ENCODE measurements at regions not wholly inside any gene's neighbourhood (a gene's known extent, or its start where the extent isn't known, plus 50 kb on each side); places are given as distances from the start of the nearest gene placed in this dataset.

DNA sequence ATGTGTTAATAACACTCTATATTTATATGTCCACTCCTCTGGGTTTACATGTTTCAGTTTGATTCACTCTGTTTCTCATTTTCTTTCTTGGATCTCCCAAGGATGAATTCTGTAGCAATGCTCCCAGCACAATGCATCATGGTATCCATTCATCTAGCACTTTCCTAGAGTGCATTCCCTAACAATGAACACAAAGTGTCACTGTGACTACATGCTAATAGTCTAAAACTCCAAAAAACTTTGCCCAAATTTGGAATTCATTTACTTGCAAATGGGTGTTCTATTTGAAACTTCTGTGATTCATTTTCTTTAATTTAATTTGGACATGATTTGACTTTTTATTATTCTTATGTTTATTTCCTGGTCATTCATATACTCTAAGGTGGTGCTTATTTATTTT is 286.3 kb downstream of the POU4F1 start:
- Histone ChIP-seq H3K27ac (no peak overlapping the region), H3K27me3 (no peaks in the 10 kb centered on the region), H3K9me3 (no peaks in the 10 kb centered on the region), H3K36me3 (no peaks in the 10 kb centered on the region), H3K4me3 (no peak overlapping the region), H3K4me1 (no peaks in the 10 kb centered on the region)
- TF ChIP-seq, protein P1, sequence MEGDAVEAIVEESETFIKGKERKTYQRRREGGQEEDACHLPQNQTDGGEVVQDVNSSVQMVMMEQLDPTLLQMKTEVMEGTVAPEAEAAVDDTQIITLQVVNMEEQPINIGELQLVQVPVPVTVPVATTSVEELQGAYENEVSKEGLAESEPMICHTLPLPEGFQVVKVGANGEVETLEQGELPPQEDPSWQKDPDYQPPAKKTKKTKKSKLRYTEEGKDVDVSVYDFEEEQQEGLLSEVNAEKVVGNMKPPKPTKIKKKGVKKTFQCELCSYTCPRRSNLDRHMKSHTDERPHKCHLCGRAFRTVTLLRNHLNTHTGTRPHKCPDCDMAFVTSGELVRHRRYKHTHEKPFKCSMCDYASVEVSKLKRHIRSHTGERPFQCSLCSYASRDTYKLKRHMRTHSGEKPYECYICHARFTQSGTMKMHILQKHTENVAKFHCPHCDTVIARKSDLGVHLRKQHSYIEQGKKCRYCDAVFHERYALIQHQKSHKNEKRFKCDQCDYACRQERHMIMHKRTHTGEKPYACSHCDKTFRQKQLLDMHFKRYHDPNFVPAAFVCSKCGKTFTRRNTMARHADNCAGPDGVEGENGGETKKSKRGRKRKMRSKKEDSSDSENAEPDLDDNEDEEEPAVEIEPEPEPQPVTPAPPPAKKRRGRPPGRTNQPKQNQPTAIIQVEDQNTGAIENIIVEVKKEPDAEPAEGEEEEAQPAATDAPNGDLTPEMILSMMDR (IDR thresholded peaks at IDR 0.05), result peak in 2 of 4 experiments; percentile 26 to 42
- no peak for TF ChIP-seq POLR2A (IDR thresholded peaks at IDR 0.05)
- ATAC-seq, result no peak

DNA sequence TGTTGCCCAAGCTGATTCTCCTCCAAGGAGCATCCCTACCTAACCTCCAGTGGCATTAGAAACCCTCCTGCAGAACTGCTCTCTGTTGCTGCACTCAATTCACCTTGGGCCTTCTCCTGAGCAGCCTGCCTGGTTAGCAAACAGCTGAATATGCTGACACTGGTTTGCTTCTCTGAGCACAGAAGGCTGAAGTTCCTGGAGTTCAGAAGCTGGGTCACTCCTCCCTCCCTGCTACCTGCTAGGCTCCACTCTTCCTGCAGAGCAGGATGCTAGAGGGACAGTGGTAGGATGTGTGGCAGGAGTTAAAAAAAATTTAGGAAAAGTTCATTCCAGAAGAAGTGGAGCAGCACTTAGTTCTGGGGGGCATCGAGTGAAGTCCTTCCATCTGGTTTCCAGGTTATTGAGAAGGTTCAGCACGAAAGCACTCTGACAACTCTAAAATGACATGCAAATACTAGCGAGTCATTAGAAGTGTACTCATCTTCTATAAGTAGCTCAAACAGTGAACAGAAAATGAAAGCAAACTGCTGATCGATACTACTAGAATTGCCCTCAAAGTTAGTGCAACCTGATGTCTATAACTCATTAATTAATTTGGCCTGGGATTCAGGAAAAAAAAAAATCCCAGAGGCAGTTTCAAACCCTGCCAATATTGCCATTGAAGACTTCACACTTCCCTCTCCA is 293.7 kb downstream of the POU4F1 start:
- H3K36me3 ChIP-seq, result no peaks in the 10 kb centered on the region
- TF ChIP-seq EP300 (IDR thresholded peaks at IDR 0.05), result no peak
- TF ChIP-seq, protein P1 (IDR thresholded peaks at IDR 0.05), result no peak
- TF ChIP-seq POLR2A (IDR thresholded peaks at IDR 0.05), result no peak
- no peak for TF ChIP-seq POLR2AphosphoS5 (IDR thresholded peaks at IDR 0.05)
- H3K4me3 ChIP-seq, result no peak overlapping the region
- no peaks in the 10 kb centered on the region for H3K9me3 ChIP-seq
- H3K27me3 ChIP-seq, result no peaks in the 10 kb centered on the region
- no peaks in the 10 kb centered on the region for H3K4me1 ChIP-seq
- no peak for ATAC-seq
- 88 to 97% methylated on average over 4 of the region's 4 CpGs for WGBS, 2 donors (ENCODE audit: low coverage in 1 of 2)
- no peak overlapping the region for H3K27ac ChIP-seq

GRCh38 chr13:78306519-78307206 is 296.7 kb downstream of the POU4F1 start:
- Histone ChIP-seq H3K27ac (no peak overlapping the region), H3K4me3 (no peak overlapping the region), H3K27me3 (no peaks in the 10 kb centered on the region), H3K36me3 (no peaks in the 10 kb centered on the region), H3K9me3 (no peaks in the 10 kb centered on the region), H3K4me1 (no peaks in the 10 kb centered on the region)
- no peak for ATAC-seq
- WGBS, 2 donors (ENCODE audit: low coverage in 1 of 2), result 39 to 68% methylated on average over 3 of the region's 3 CpGs
- TF ChIP-seq POLR2AphosphoS5 (IDR thresholded peaks at IDR 0.05) (no peak), POLR2A (IDR thresholded peaks at IDR 0.05) (no peak), EP300 (IDR thresholded peaks at IDR 0.05) (no peak)
- TF ChIP-seq, protein P1 (IDR thresholded peaks at IDR 0.05), result no peak

GRCh38 chr13:78305171-78305570 is 298.2 kb downstream of the POU4F1 start:
- H3K36me3 ChIP-seq, result no peaks in the 10 kb centered on the region
- no peaks in the 10 kb centered on the region for H3K27me3 ChIP-seq
- no peak overlapping the region for H3K27ac ChIP-seq
- no peak for ATAC-seq
- 33 to 48% methylated on average over 3 of the region's 3 CpGs for WGBS, 2 donors (ENCODE audit: low coverage in 1 of 2)
- TF ChIP-seq POLR2AphosphoS5 (IDR thresholded peaks at IDR 0.05) (no peak), POLR2A (IDR thresholded peaks at IDR 0.05) (no peak), EP300 (IDR thresholded peaks at IDR 0.05) (no peak)
- TF ChIP-seq, protein P1 (IDR thresholded peaks at IDR 0.05), result no peak
- H3K4me3 ChIP-seq, result no peak overlapping the region
- no peaks in the 10 kb centered on the region for H3K4me1 ChIP-seq
- no peaks in the 10 kb centered on the region for H3K9me3 ChIP-seq

Data from gastroesophageal sphincter (tissue), 4 donors.